ENCODE measurements at regions not wholly inside any gene's neighbourhood (a gene's known extent, or its start where the extent isn't known, plus 50 kb on each side); places are given as distances from the start of the nearest gene placed in this dataset.

GRCh38 chr5:174223355-174223754 lies 177.8 kb downstream of the NSG2 start:
- DNase-seq (ENCODE audit: low spot score) = no peak
- H3K4me3 Mint-ChIP-seq (ENCODE audit: unreplicated experiment) = no peak overlapping the region
- H3K4me1 Mint-ChIP-seq (ENCODE audit: unreplicated experiment) = peaks cover 12% of the 10 kb centered on the region
- H3K27me3 Mint-ChIP-seq (ENCODE audit: unreplicated experiment) = peaks cover 3% of the 10 kb centered on the region
- H3K9me3 Mint-ChIP-seq (ENCODE audit: unreplicated experiment) = no peaks in the 10 kb centered on the region
- no peak overlapping the region for H3K27ac Mint-ChIP-seq (ENCODE audit: unreplicated experiment)
- TF ChIP-seq CTCF (IDR thresholded peaks at IDR 0.05; ENCODE audit: unreplicated experiment) = no peak
- no peaks in the 10 kb centered on the region for H3K36me3 Mint-ChIP-seq (ENCODE audit: low read depth, unreplicated experiment)

GRCh38 chr5:174229068-174229467 lies 183.6 kb downstream of the NSG2 start:
- no peaks in the 10 kb centered on the region for H3K9me3 Mint-ChIP-seq (ENCODE audit: unreplicated experiment)
- no peak overlapping the region for H3K4me3 Mint-ChIP-seq (ENCODE audit: unreplicated experiment)
- no peaks in the 10 kb centered on the region for H3K36me3 Mint-ChIP-seq (ENCODE audit: low read depth, unreplicated experiment)
- DNase-seq (ENCODE audit: low spot score) = no peak
- H3K4me1 Mint-ChIP-seq (ENCODE audit: unreplicated experiment) = peaks cover 12% of the 10 kb centered on the region
- H3K27ac Mint-ChIP-seq (ENCODE audit: unreplicated experiment) = no peak overlapping the region
- H3K27me3 Mint-ChIP-seq (ENCODE audit: unreplicated experiment) = peaks cover 3% of the 10 kb centered on the region
- TF ChIP-seq CTCF (IDR thresholded peaks at IDR 0.05; ENCODE audit: unreplicated experiment) = no peak

- no peaks in the 10 kb centered on the region for H3K36me3 Mint-ChIP-seq (ENCODE audit: low read depth, unreplicated experiment)
- H3K27me3 Mint-ChIP-seq (ENCODE audit: unreplicated experiment) = peaks cover 3% of the 10 kb centered on the region
- no peak for TF ChIP-seq CTCF (IDR thresholded peaks at IDR 0.05; ENCODE audit: unreplicated experiment)
- H3K9me3 Mint-ChIP-seq (ENCODE audit: unreplicated experiment) = no peaks in the 10 kb centered on the region
- H3K4me3 Mint-ChIP-seq (ENCODE audit: unreplicated experiment) = no peak overlapping the region
- H3K4me1 Mint-ChIP-seq (ENCODE audit: unreplicated experiment) = peaks cover 12% of the 10 kb centered on the region
- no peak overlapping the region for H3K27ac Mint-ChIP-seq (ENCODE audit: unreplicated experiment)
- no peak for DNase-seq (ENCODE audit: low spot score)
Observed at GRCh38 chr5:174229514-174230370, 184.2 kb downstream of the NSG2 start.

- no peaks in the 10 kb centered on the region for H3K4me1 Mint-ChIP-seq (ENCODE audit: unreplicated experiment)
- H3K27ac Mint-ChIP-seq (ENCODE audit: unreplicated experiment) = no peak overlapping the region
- no peaks in the 10 kb centered on the region for H3K9me3 Mint-ChIP-seq (ENCODE audit: unreplicated experiment)
- DNase-seq (ENCODE audit: low spot score) = no peak
- no peak overlapping the region for H3K4me3 Mint-ChIP-seq (ENCODE audit: unreplicated experiment)
- TF ChIP-seq CTCF (IDR thresholded peaks at IDR 0.05; ENCODE audit: unreplicated experiment) = no peak
- no peaks in the 10 kb centered on the region for H3K27me3 Mint-ChIP-seq (ENCODE audit: unreplicated experiment)
- H3K36me3 Mint-ChIP-seq (ENCODE audit: low read depth, unreplicated experiment) = no peaks in the 10 kb centered on the region
Observed at GRCh38 chr5:174231956-174232487, 186.5 kb downstream of the NSG2 start.

GRCh38 chr5:174234388-174234787 lies 188.9 kb downstream of the NSG2 start:
- DNase-seq (ENCODE audit: low spot score) = no peak

More at GRCh38 chr5:174234388-174234787, 188.9 kb downstream of the NSG2 start:
- Mint-ChIP-seq H3K9me3 (ENCODE audit: unreplicated experiment) (no peaks in the 10 kb centered on the region), H3K27me3 (ENCODE audit: unreplicated experiment) (peaks cover 2% of the 10 kb centered on the region), H3K27ac (ENCODE audit: unreplicated experiment) (no peak overlapping the region), H3K4me1 (ENCODE audit: unreplicated experiment) (no peaks in the 10 kb centered on the region), H3K4me3 (ENCODE audit: unreplicated experiment) (no peak overlapping the region), H3K36me3 (ENCODE audit: low read depth, unreplicated experiment) (no peaks in the 10 kb centered on the region)
- no peak for TF ChIP-seq CTCF (IDR thresholded peaks at IDR 0.05; ENCODE audit: unreplicated experiment)
